SK-N-MC (cell line): ENCODE measurements at regions not wholly inside any gene's neighbourhood (a gene's known extent, or its start where the extent isn't known, plus 50 kb on each side); places are given as distances from the start of the nearest gene placed in this dataset.
"Not testable (repeated sequence)": the region's sequence is repeated elsewhere in the genome, so short reads cannot be mapped to it uniquely, and the experiment has no call there.

Experiments
- EZH2 ChIP-seq: fragments of 200-600 bp; sonication (generic); IDR thresholded peaks from one replicate; pipeline ENCODE4 v1.6.1; 2017; ENCODE audit warnings: antibody characterized with exemption
- FOXP2 ChIP-seq: optimal IDR thresholded peaks from 2 replicates; pipeline ENCODE3; 2011; ENCODE audit warnings: mild to moderate bottlenecking, moderate library complexity; ENCODE audit not compliant: insufficient read depth; ENCODE audit errors: extremely low read length, control extremely low read depth
- POLR2AphosphoS5 ChIP-seq: IDR thresholded peaks from 2 replicates; pipeline ENCODE4 v1.6.1; 2012; ENCODE audit warnings: mild to moderate bottlenecking, low read depth, low read length, borderline replicate concordance

GRCh38 chr2:87466591-87467120 lies 281.2 kb upstream of the PLGLB2 start:
- TF ChIP-seq POLR2AphosphoS5, EZH2, FOXP2: not testable (repeated sequence)
